Fibroblast of lung (primary cell): ENCODE measurements at regions not wholly inside any gene's neighbourhood (a gene's known extent, or its start where the extent isn't known, plus 50 kb on each side); places are given as distances from the start of the nearest gene placed in this dataset.

Experiments used
- CTCF ChIP-seq, 2 donors: IDR thresholded peaks in 1 of 2; conservative IDR thresholded peaks in 1 of 2; 1 replicate in 1 of 2; 2 replicates in 1 of 2; pipeline ENCODE4 v1.5.1; 2011 to 2012; ENCODE audit warnings: low read length in 2 of 2, control low read depth in 1 of 2, inconsistent platforms in 1 of 2, low read depth in 1 of 2, mild to moderate bottlenecking in 1 of 2
- EZH2 ChIP-seq: IDR thresholded peaks from 2 replicates; pipeline ENCODE4 v1.5.1; 2012; ENCODE audit warnings: low read length, control low read depth, mild to moderate bottlenecking; ENCODE audit errors: missing control alignments

GRCh38 chr2:183383854-183384253 is 259.6 kb downstream of the NUP35 start:
- no peak for TF ChIP-seq CTCF (conservative IDR thresholded peaks at IDR 0.05 in 1 of 2, IDR thresholded peaks at IDR 0.05 in 1 of 2; ENCODE audit: low read depth in 1 of 2, low read length in 2 of 2)
- no peak for TF ChIP-seq EZH2
